ENCODE measurements at regions not wholly inside any gene's neighbourhood (a gene's known extent, or its start where the extent isn't known, plus 50 kb on each side); places are given as distances from the start of the nearest gene placed in this dataset.

DNA sequence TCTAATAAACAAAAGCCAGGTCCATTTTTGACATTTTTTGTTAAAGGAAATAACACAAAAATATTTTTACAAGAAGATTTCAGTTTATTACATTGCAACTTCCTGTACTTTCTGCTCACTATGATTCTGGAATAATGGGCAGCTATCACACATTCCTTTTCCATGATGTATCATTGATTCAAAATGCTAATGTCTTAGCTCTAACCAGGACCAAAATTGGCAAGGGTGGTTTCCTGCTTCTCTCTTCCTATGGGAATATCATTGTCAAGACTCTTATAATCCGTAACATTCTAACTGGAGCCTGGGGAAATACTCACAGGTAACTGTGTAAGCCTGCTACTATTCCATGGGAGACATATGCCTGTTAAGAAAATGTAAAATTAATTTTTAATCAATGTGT, 218.6 kb downstream of the DCAF12L2 start:
- TF ChIP-seq, protein P1, sequence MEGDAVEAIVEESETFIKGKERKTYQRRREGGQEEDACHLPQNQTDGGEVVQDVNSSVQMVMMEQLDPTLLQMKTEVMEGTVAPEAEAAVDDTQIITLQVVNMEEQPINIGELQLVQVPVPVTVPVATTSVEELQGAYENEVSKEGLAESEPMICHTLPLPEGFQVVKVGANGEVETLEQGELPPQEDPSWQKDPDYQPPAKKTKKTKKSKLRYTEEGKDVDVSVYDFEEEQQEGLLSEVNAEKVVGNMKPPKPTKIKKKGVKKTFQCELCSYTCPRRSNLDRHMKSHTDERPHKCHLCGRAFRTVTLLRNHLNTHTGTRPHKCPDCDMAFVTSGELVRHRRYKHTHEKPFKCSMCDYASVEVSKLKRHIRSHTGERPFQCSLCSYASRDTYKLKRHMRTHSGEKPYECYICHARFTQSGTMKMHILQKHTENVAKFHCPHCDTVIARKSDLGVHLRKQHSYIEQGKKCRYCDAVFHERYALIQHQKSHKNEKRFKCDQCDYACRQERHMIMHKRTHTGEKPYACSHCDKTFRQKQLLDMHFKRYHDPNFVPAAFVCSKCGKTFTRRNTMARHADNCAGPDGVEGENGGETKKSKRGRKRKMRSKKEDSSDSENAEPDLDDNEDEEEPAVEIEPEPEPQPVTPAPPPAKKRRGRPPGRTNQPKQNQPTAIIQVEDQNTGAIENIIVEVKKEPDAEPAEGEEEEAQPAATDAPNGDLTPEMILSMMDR (tag by site-specific recombination; IDR thresholded peaks at IDR 0.05) = no peak
- no peak for TF ChIP-seq ZNF48 (tag by site-specific recombination; IDR thresholded peaks at IDR 0.05)
- TF ChIP-seq, protein P2, sequence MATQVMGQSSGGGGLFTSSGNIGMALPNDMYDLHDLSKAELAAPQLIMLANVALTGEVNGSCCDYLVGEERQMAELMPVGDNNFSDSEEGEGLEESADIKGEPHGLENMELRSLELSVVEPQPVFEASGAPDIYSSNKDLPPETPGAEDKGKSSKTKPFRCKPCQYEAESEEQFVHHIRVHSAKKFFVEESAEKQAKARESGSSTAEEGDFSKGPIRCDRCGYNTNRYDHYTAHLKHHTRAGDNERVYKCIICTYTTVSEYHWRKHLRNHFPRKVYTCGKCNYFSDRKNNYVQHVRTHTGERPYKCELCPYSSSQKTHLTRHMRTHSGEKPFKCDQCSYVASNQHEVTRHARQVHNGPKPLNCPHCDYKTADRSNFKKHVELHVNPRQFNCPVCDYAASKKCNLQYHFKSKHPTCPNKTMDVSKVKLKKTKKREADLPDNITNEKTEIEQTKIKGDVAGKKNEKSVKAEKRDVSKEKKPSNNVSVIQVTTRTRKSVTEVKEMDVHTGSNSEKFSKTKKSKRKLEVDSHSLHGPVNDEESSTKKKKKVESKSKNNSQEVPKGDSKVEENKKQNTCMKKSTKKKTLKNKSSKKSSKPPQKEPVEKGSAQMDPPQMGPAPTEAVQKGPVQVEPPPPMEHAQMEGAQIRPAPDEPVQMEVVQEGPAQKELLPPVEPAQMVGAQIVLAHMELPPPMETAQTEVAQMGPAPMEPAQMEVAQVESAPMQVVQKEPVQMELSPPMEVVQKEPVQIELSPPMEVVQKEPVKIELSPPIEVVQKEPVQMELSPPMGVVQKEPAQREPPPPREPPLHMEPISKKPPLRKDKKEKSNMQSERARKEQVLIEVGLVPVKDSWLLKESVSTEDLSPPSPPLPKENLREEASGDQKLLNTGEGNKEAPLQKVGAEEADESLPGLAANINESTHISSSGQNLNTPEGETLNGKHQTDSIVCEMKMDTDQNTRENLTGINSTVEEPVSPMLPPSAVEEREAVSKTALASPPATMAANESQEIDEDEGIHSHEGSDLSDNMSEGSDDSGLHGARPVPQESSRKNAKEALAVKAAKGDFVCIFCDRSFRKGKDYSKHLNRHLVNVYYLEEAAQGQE (tag by site-specific recombination; IDR thresholded peaks at IDR 0.05) = no peak
- TF ChIP-seq, protein P3, sequence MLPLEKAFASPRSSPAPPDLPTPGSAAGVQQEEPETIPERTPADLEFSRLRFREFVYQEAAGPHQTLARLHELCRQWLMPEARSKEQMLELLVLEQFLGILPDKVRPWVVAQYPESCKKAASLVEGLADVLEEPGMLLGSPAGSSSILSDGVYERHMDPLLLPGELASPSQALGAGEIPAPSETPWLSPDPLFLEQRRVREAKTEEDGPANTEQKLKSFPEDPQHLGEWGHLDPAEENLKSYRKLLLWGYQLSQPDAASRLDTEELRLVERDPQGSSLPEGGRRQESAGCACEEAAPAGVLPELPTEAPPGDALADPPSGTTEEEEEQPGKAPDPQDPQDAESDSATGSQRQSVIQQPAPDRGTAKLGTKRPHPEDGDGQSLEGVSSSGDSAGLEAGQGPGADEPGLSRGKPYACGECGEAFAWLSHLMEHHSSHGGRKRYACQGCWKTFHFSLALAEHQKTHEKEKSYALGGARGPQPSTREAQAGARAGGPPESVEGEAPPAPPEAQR (tag by site-specific recombination; IDR thresholded peaks at IDR 0.05) = no peak
- TF ChIP-seq ZNF138 (tag by site-specific recombination; IDR thresholded peaks at IDR 0.05; ENCODE audit: borderline replicate concordance) = no peak
- TF ChIP-seq, protein P4, sequence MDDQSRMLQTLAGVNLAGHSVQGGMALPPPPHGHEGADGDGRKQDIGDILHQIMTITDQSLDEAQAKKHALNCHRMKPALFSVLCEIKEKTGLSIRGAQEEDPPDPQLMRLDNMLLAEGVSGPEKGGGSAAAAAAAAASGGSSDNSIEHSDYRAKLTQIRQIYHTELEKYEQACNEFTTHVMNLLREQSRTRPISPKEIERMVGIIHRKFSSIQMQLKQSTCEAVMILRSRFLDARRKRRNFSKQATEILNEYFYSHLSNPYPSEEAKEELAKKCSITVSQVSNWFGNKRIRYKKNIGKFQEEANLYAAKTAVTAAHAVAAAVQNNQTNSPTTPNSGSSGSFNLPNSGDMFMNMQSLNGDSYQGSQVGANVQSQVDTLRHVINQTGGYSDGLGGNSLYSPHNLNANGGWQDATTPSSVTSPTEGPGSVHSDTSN (CRISPR knock-in tag; IDR thresholded peaks at IDR 0.05) = no peak
- no peak for TF ChIP-seq ZNF292 (tag by site-specific recombination; IDR thresholded peaks at IDR 0.05; ENCODE audit: borderline replicate concordance, low read depth)
- TF ChIP-seq ZNF266 (tag by site-specific recombination; IDR thresholded peaks at IDR 0.05; ENCODE audit: low read depth) = no peak
